Osteoblast (primary cell): ENCODE measurements at regions not wholly inside any gene's neighbourhood (a gene's known extent, or its start where the extent isn't known, plus 50 kb on each side); places are given as distances from the start of the nearest gene placed in this dataset.

Source experiments
- DNase-seq: peaks from one replicate; pipeline ENCODE4 v3.0.0; 2011; ENCODE audit warnings: low spot score, mixed read lengths; ENCODE audit not compliant: insufficient read length; ENCODE audit errors: missing footprints
- H2AFZ ChIP-seq: 2 replicates; pipeline ENCODE4 v1.6.0; 2011; ENCODE audit warnings: mild to moderate bottlenecking, low read length
- H3K27ac ChIP-seq: 2 replicates; pipeline ENCODE4 v1.5.1; 2011; ENCODE audit warnings: mild to moderate bottlenecking, low read depth, low read length, moderate library complexity
- H3K27me3 ChIP-seq: 2 replicates; pipeline ENCODE4 v1.6.0; 2012; ENCODE audit warnings: mild to moderate bottlenecking, control low read depth, inconsistent platforms, low read length, moderate library complexity; ENCODE audit not compliant: insufficient read depth
- H3K36me3 ChIP-seq: 2 replicates; pipeline ENCODE4 v1.5.1; 2011; ENCODE audit warnings: mild to moderate bottlenecking, low read length, control low read depth, moderate library complexity; ENCODE audit not compliant: insufficient read depth
- H3K4me1 ChIP-seq: 2 replicates; pipeline ENCODE4 v1.5.1; 2011; ENCODE audit warnings: mild to moderate bottlenecking, low read length, control low read depth, moderate library complexity; ENCODE audit not compliant: insufficient read depth
- H3K4me2 ChIP-seq: 2 replicates; pipeline ENCODE4 v1.6.0; 2011; ENCODE audit warnings: mild to moderate bottlenecking, low read length; ENCODE audit not compliant: insufficient read depth
- H3K4me3 ChIP-seq: fragments of 200-600 bp; sonication (generic); 3 replicates; pipeline ENCODE4 v1.5.1; 2012; ENCODE audit warnings: mild to moderate bottlenecking, low read length, inconsistent platforms; ENCODE audit not compliant: insufficient read depth
- H3K79me2 ChIP-seq: 2 replicates; pipeline ENCODE4 v1.6.0; 2012; ENCODE audit warnings: mild to moderate bottlenecking, low read length, control low read depth, inconsistent platforms; ENCODE audit not compliant: insufficient read depth
- H3K9me3 ChIP-seq: 2 replicates; pipeline ENCODE4 v1.5.1; 2011; ENCODE audit warnings: low read depth, low read length, control low read depth
- H4K20me1 ChIP-seq: 2 replicates; pipeline ENCODE4 v1.6.0; 2012; ENCODE audit warnings: mild to moderate bottlenecking, low read length, control low read depth; ENCODE audit not compliant: insufficient read depth
- CTCF ChIP-seq: IDR thresholded peaks from 2 replicates; pipeline ENCODE4 v1.5.1; 2011; ENCODE audit warnings: mild to moderate bottlenecking, low read depth, low read length, moderate library complexity; ENCODE audit errors: extremely low read depth

GRCh38 chr3:139836698-139837464 is 98.1 kb upstream of the CLSTN2 start:
- Histone ChIP-seq H3K9me3 (no peaks in the 10 kb centered on the region), H3K36me3 (no peaks in the 10 kb centered on the region), H3K79me2 (no peaks in the 10 kb centered on the region), H3K4me2 (no peak overlapping the region), H3K27ac (no peak overlapping the region), H2AFZ (no peak overlapping the region), H3K27me3 (no peaks in the 10 kb centered on the region), H4K20me1 (no peaks in the 10 kb centered on the region), H3K4me3 (no peak overlapping the region), H3K4me1 (no peaks in the 10 kb centered on the region)
- no peak for TF ChIP-seq CTCF
- DNase-seq, result no peak

GRCh38 chr3:139835830-139836683 is 98.9 kb upstream of the CLSTN2 start:
- TF ChIP-seq CTCF, result no peak
- Histone ChIP-seq H4K20me1 (no peaks in the 10 kb centered on the region), H3K36me3 (no peaks in the 10 kb centered on the region), H3K4me1 (no peaks in the 10 kb centered on the region), H3K79me2 (no peaks in the 10 kb centered on the region), H3K27ac (no peak overlapping the region), H2AFZ (no peak overlapping the region), H3K27me3 (no peaks in the 10 kb centered on the region), H3K9me3 (no peaks in the 10 kb centered on the region), H3K4me2 (no peak overlapping the region), H3K4me3 (no peak overlapping the region)
- DNase-seq, result no peak

GRCh38 chr3:139832998-139833397 is 102.0 kb upstream of the CLSTN2 start:
- H3K9me3 ChIP-seq, result no peaks in the 10 kb centered on the region

More at GRCh38 chr3:139832998-139833397, 102.0 kb upstream of the CLSTN2 start:
- no peak overlapping the region for H3K4me2 ChIP-seq
- no peak for TF ChIP-seq CTCF
- no peaks in the 10 kb centered on the region for H3K4me1 ChIP-seq
- no peaks in the 10 kb centered on the region for H3K27me3 ChIP-seq
- H3K79me2 ChIP-seq, result no peaks in the 10 kb centered on the region
- H3K4me3 ChIP-seq, result no peak overlapping the region
- no peaks in the 10 kb centered on the region for H4K20me1 ChIP-seq
- DNase-seq, result no peak
- no peak overlapping the region for H3K27ac ChIP-seq
- H3K36me3 ChIP-seq, result no peaks in the 10 kb centered on the region
- no peak overlapping the region for H2AFZ ChIP-seq
